Stimulated activated memory B cell treated with anti-CD40 and anti-IgM and Interleukin-4, amounts not matched to agents 10 μg/mL and 1 μg/mL and 100 μg/mL, for 72 hours (primary cell): ENCODE measurements at regions not wholly inside any gene's neighbourhood (a gene's known extent, or its start where the extent isn't known, plus 50 kb on each side); places are given as distances from the start of the nearest gene placed in this dataset.
"Not testable (repeated sequence)": the region's sequence is repeated elsewhere in the genome, so short reads cannot be mapped to it uniquely, and the experiment has no call there.

Experiments
- ATAC-seq: fragments of 150-1000 bp; cut with Tn5 transposase; 2 replicates; pipeline ENCODE4 v1.10.0; 2021
- H3K27ac Mint-ChIP-seq: one replicate; pipeline ENCODE4 v1.8.0; 2022; ENCODE audit warnings: mild to moderate bottlenecking, mixed read lengths
- H3K27me3 Mint-ChIP-seq: one replicate; pipeline ENCODE4 v1.8.0; 2022; ENCODE audit warnings: mixed read lengths
- H3K36me3 Mint-ChIP-seq: one replicate; pipeline ENCODE4 v1.8.0; 2022; ENCODE audit warnings: mixed read lengths
- H3K4me1 Mint-ChIP-seq: one replicate; pipeline ENCODE4 v1.8.0; 2022; ENCODE audit warnings: mixed read lengths
- H3K4me3 Mint-ChIP-seq: one replicate; pipeline ENCODE4 v1.8.0; 2022; ENCODE audit warnings: mild to moderate bottlenecking, moderate library complexity, mixed read lengths
- H3K9me3 Mint-ChIP-seq: one replicate; pipeline ENCODE4 v1.8.0; 2022; ENCODE audit warnings: mixed read lengths

DNA sequence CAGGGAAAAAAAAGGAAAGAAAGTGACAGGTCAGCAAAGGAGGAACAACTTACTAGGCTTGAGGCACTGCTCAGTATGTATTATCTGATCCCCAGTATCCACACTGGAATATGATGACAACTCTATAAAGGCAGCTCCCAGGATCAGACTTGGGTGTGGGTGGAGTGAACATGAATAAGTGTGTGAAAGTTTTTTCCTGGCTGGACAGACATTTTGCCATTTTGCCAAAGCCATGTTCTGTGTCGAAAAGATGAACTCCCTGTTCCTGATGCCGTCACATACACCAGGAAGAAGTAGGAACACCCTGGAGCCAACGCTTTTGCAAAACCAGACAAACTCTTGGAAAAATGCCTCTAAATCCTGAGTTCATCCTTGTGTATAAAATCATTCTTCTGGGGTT is 143.2 kb upstream of the MEOX2 start:
- ATAC-seq = no peak
- H3K4me1 Mint-ChIP-seq = no peaks in the 10 kb centered on the region
- no peak overlapping the region for H3K4me3 Mint-ChIP-seq
- no peaks in the 10 kb centered on the region for H3K27me3 Mint-ChIP-seq
- H3K9me3 Mint-ChIP-seq = no peaks in the 10 kb centered on the region
- H3K27ac Mint-ChIP-seq = no peak overlapping the region
- H3K36me3 Mint-ChIP-seq = no peaks in the 10 kb centered on the region

DNA sequence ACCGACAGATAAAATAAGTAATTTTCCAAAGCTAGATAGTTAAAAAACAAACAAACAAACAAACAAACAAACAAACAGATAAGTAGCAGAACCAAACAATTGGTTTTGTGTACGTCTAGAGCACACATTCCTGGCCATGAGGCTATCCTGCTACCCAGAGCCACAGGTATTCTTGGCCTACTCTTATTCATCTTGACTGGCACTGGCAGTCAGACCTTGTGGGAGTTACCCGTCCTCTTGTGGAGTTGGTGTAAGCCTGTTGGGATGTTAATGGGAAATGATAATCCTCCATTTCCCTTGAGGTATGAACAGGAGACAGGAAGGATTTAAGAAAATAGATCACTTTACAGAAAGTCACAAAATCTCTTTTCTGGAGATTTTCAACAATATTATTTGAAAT is 142.4 kb upstream of the MEOX2 start:
- Mint-ChIP-seq H3K9me3 (no peaks in the 10 kb centered on the region), H3K4me3 (no peak overlapping the region), H3K4me1 (no peaks in the 10 kb centered on the region), H3K27me3 (no peaks in the 10 kb centered on the region), H3K36me3 (no peaks in the 10 kb centered on the region), H3K27ac (no peak overlapping the region)
- no peak for ATAC-seq

DNA sequence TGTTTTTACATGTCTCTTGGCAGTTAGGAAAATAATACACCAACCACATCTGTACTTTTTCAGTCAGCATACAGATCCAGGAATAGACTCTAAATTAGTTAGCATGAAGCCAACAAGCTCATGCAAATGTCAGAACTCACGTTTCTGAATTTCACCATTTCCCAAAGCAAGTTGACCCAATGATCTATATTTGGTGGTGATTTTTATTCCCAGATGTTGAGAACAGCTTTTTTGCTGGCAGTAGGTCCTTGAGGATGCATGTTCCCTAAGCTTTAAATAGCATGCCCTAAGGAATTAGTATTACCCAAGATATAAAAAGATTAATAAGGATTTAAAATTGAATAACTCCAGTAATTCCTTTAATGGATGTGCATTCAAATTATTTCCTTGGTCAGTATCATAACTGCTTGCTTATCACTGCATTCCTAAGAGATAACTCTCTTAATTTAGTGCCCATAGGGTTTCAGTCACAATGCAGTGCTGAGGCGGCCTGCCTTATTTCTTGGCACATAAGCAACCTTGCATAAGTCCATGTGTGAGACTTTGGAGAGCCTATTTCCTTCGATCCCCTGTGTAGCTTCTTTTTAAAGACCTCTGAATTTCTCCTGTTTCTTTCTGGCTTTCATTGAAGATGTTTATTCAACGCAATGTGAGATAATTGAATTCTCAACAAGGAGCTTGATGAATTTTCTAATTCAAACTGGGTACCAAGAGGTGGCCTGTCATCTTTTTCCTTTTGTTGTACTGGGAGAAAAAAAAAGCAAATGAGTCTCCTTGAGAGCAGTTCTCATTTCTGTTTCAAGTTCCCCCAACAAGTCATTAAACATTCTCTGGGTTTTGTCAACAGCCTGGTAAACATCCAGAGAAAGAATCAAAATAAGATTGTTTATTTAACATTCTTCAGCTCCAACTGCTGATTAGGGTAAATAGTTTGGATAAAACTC is 135.3 kb upstream of the MEOX2 start:
- Mint-ChIP-seq H3K36me3 (no peaks in the 10 kb centered on the region), H3K4me1 (no peaks in the 10 kb centered on the region), H3K9me3 (peaks cover 3% of the 10 kb centered on the region), H3K4me3 (no peak overlapping the region), H3K27ac (no peak overlapping the region), H3K27me3 (no peaks in the 10 kb centered on the region)
- ATAC-seq = no peak

GRCh38 chr7:15820319-15820718 is 133.8 kb upstream of the MEOX2 start:
- peaks cover 3% of the 10 kb centered on the region for H3K9me3 Mint-ChIP-seq
- no peaks in the 10 kb centered on the region for H3K4me1 Mint-ChIP-seq
- H3K36me3 Mint-ChIP-seq = no peaks in the 10 kb centered on the region
- no peak for ATAC-seq
- H3K27ac Mint-ChIP-seq = no peak overlapping the region
- no peaks in the 10 kb centered on the region for H3K27me3 Mint-ChIP-seq
- no peak overlapping the region for H3K4me3 Mint-ChIP-seq

DNA sequence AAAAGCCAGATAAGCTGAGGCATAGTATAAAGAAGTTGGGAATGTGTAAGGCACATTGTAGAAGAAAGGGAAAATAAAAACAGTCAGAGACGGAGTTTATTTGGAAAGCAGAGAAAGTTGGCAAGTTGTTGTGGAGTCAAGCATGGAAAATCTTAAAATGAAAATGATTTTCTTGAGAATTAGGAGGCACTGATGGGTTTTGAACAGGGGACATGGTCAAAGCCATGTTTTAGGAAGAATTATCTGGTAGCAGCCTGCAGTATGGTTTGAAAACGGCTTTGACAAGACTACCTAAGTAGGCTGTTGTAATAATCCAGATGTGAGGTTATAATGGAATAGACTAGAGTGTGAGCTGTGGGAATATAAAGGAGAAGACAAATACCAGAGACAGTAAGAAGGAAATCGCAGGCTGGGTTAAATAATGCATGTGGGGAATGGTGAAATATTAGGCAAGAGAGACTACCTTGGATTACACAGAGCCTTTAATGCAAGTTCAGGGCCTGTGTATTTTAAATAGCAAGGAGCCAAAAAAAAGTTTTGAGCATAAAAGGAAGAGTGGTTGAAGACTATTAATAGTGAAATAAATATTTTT is 130.4 kb upstream of the MEOX2 start:
- H3K9me3 Mint-ChIP-seq = peaks cover 3% of the 10 kb centered on the region

DNA sequence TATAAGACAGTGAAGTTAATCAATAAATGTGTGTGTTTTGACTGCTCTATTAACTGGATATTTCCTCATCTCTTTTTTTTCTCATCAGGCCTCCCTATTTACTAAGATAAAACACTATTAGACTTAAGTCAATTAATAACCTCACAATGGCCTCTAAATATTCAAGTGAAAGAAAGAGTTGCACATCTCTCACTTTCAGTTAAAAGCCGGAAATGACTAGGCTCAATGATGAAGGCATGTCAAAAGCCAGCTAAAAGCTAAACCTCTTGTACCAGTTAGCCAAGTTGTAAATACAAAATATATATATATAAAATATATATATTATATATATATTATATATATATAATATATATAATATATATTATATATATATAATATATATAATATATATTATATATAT is 127.0 kb upstream of the MEOX2 start:
- Mint-ChIP-seq H3K36me3 (no peaks in the 10 kb centered on the region), H3K27ac (no peak overlapping the region), H3K4me1 (no peaks in the 10 kb centered on the region), H3K27me3 (no peaks in the 10 kb centered on the region), H3K9me3 (peaks cover 9% of the 10 kb centered on the region), H3K4me3 (no peak overlapping the region)
- no peak for ATAC-seq

More for the DNA sequence above, 130.4 kb upstream of the MEOX2 start:
- no peak for ATAC-seq
- Mint-ChIP-seq H3K27ac (no peak overlapping the region), H3K36me3 (no peaks in the 10 kb centered on the region), H3K4me1 (no peaks in the 10 kb centered on the region), H3K4me3 (no peak overlapping the region), H3K27me3 (no peaks in the 10 kb centered on the region)

DNA sequence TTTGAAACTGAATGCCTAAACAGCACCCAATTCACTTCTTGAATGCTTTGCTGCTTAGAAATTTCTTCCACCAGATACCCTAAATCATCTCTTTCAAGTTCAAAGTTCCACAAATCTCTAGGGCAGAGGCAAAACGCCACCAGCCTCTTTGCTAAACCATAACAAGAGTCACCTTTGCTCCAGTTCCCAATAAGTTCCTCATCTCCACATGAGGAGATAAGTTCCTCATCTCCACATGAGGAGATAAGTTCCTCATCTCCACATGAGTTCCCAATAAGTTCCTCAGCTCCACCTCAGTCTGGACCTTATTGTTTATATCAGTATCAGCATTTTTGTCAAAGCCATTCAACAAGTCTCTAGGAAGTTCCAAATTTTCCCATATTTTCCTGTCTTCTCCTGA is 123.9 kb upstream of the MEOX2 start:
- not testable (repeated sequence) for H3K36me3 Mint-ChIP-seq, H3K27me3 Mint-ChIP-seq, H3K4me3 Mint-ChIP-seq, H3K27ac Mint-ChIP-seq, ATAC-seq, H3K4me1 Mint-ChIP-seq
- peaks cover 15% of the 10 kb centered on the region for H3K9me3 Mint-ChIP-seq

GRCh38 chr7:15809936-15810335 is 123.5 kb upstream of the MEOX2 start:
- not testable (repeated sequence) for H3K27ac Mint-ChIP-seq, ATAC-seq, H3K4me1 Mint-ChIP-seq, H3K27me3 Mint-ChIP-seq, H3K4me3 Mint-ChIP-seq, H3K36me3 Mint-ChIP-seq
- H3K9me3 Mint-ChIP-seq = peaks cover 15% of the 10 kb centered on the region

DNA sequence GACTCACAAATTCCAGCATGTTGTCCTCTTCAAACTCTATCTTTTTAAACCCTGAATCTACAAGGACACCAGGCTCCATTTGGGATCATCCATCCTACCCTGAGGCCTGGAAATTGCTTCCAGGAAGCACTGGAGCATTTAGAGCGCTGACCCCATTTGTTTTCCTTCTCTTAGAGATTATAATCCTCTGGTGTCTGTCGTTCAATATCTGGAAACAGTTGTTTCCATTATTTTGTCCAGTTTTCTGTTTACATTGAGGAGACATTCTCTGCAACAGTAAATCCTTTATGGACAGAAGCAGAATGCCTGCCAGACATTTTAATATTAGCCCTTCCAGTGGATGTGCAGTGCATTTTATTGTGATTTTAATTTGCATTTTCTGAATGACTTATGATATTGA is 119.4 kb upstream of the MEOX2 start:
- no peak for ATAC-seq
- Mint-ChIP-seq H3K27me3 (no peaks in the 10 kb centered on the region), H3K4me3 (no peak overlapping the region), H3K36me3 (no peaks in the 10 kb centered on the region), H3K27ac (no peak overlapping the region), H3K9me3 (peaks cover 15% of the 10 kb centered on the region), H3K4me1 (no peaks in the 10 kb centered on the region)

GRCh38 chr7:15802425-15802824 is 115.9 kb upstream of the MEOX2 start:
- no peak overlapping the region for H3K27ac Mint-ChIP-seq

GRCh38 chr7:15801551-15801950 is 115.1 kb upstream of the MEOX2 start:
- H3K4me3 Mint-ChIP-seq = no peak overlapping the region
- H3K36me3 Mint-ChIP-seq = no peaks in the 10 kb centered on the region
- H3K27me3 Mint-ChIP-seq = no peaks in the 10 kb centered on the region
- peaks cover 3% of the 10 kb centered on the region for H3K9me3 Mint-ChIP-seq
- H3K4me1 Mint-ChIP-seq = no peaks in the 10 kb centered on the region
- ATAC-seq = no peak
- no peak overlapping the region for H3K27ac Mint-ChIP-seq

More at GRCh38 chr7:15802425-15802824, 115.9 kb upstream of the MEOX2 start:
- no peak overlapping the region for H3K4me3 Mint-ChIP-seq
- H3K4me1 Mint-ChIP-seq = no peaks in the 10 kb centered on the region
- H3K27me3 Mint-ChIP-seq = no peaks in the 10 kb centered on the region
- H3K36me3 Mint-ChIP-seq = no peaks in the 10 kb centered on the region
- peaks cover 6% of the 10 kb centered on the region for H3K9me3 Mint-ChIP-seq
- ATAC-seq = no peak

DNA sequence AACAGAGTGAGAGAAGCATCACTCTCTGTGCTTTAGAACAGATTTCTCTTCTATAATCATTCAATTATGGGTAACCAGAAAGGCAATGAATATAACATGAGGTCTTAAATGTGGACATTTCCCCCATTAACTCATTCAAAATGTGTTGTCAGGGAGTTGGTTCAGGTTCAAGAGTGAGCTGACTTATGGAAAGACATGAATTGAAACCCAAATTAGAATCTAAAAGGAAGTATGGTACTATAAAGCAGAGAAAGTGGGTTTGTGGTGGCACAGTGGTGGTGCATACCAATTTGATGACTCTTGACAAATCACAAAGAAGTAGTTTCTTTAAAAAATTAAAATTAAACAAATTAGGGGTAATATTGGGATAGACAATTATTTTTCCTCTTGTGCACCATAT is 114.6 kb upstream of the MEOX2 start:
- Mint-ChIP-seq H3K27me3 (no peaks in the 10 kb centered on the region), H3K27ac (no peak overlapping the region), H3K36me3 (no peaks in the 10 kb centered on the region), H3K4me3 (no peak overlapping the region), H3K4me1 (no peaks in the 10 kb centered on the region), H3K9me3 (peaks cover 3% of the 10 kb centered on the region)
- ATAC-seq = no peak

DNA sequence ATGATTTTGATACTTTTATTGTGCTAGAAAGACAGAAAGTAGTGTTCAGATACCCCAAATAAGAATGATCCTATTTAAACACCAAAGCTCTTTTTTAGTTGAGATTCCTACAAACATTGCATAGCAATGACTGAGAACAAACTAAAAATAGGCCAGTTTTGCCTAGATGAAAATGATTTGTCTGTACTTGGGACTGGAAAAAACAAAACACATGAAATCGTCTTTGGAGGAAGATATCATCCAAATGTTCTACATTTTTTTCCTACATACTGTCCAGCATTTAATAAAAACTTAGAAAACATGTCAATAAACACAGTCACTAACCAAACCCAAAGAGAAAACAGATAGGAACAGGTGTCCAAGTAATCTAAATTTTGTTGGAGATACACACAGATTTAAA is 111.6 kb upstream of the MEOX2 start:
- H3K9me3 Mint-ChIP-seq = peaks cover 3% of the 10 kb centered on the region
- no peaks in the 10 kb centered on the region for H3K36me3 Mint-ChIP-seq
- no peak for ATAC-seq
- H3K4me1 Mint-ChIP-seq = no peaks in the 10 kb centered on the region
- H3K4me3 Mint-ChIP-seq = no peak overlapping the region
- no peak overlapping the region for H3K27ac Mint-ChIP-seq
- H3K27me3 Mint-ChIP-seq = no peaks in the 10 kb centered on the region

DNA sequence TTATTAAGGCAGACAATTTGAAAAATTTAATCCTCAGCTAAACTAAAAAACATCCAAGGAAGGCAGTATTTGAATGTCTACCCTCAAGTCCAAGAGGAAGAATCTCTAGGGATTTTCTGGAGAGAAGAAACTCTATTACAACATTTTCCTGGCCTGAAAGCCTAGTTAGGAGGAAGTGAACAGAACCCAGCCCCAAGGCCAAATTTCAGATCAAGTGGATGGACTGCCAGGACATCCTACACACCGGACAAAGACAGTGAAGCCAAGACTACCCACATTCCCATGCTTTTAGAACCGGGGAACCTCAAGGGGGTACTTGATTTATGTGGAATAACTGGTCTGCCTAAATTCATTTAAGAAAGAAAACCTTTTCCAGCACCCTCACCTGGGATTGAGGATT is 108.9 kb upstream of the MEOX2 start:
- H3K9me3 Mint-ChIP-seq = peaks cover 3% of the 10 kb centered on the region
- no peaks in the 10 kb centered on the region for H3K36me3 Mint-ChIP-seq
- no peaks in the 10 kb centered on the region for H3K27me3 Mint-ChIP-seq
- no peak overlapping the region for H3K4me3 Mint-ChIP-seq
- H3K27ac Mint-ChIP-seq = no peak overlapping the region
- ATAC-seq = no peak
- H3K4me1 Mint-ChIP-seq = no peaks in the 10 kb centered on the region

DNA sequence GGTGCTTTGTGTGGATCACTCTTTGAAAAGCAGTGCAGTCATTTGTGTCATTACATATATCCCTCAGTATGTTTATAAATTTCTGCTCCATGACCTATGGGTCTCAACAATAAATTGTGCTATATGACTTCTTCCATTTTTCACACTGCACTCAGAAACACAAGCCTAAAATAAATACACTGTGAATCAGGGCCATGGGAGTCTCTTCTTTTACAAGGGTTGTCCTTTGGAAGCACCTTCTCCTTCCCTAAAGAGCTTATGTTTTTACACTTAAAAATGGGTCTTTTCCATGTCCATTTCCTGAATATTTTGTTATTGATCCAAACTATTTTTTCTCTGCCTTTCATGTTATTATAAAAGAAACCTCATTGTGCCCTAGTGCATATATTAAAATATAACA is 108.3 kb upstream of the MEOX2 start:
- Mint-ChIP-seq H3K36me3 (no peaks in the 10 kb centered on the region), H3K4me1 (no peaks in the 10 kb centered on the region), H3K9me3 (peaks cover 2% of the 10 kb centered on the region), H3K27ac (no peak overlapping the region), H3K27me3 (no peaks in the 10 kb centered on the region), H3K4me3 (no peak overlapping the region)
- ATAC-seq = no peak

DNA sequence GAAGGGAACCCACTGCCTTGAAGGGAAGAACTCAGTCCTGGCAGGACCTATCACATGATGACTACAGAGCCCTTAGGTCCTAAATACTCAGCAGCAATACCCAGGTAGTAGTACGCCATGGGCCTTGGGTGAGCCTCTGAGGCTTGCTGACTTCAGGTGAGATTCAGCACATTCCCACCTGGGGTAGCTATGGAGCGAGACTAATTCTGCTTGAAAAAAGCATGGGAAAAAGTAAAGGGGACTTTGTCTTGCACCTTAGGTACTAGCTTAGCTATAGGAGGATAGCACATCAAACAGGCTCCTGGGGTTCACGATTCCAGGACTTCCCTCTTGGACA is 98.2 kb upstream of the MEOX2 start:
- no peaks in the 10 kb centered on the region for H3K27me3 Mint-ChIP-seq
- no peak overlapping the region for H3K4me3 Mint-ChIP-seq
- H3K27ac Mint-ChIP-seq = no peak overlapping the region
- no peak for ATAC-seq
- H3K9me3 Mint-ChIP-seq = peaks cover 3% of the 10 kb centered on the region
- H3K4me1 Mint-ChIP-seq = no peaks in the 10 kb centered on the region
- H3K36me3 Mint-ChIP-seq = no peaks in the 10 kb centered on the region
